PFSK-1 (cell line): ENCODE measurements at regions not wholly inside any gene's neighbourhood (a gene's known extent, or its start where the extent isn't known, plus 50 kb on each side); places are given as distances from the start of the nearest gene placed in this dataset.

Experiments used
- FOXP2 ChIP-seq: optimal IDR thresholded peaks from 2 replicates; pipeline ENCODE3; 2011; ENCODE audit warnings: borderline replicate concordance, control low read depth, inconsistent platforms; ENCODE audit not compliant: insufficient read depth; ENCODE audit errors: extremely low read length, extremely low read depth
- POLR2AphosphoS5 ChIP-seq: IDR thresholded peaks from 2 replicates; pipeline ENCODE4 v1.6.1; 2012; ENCODE audit warnings: low read depth, mild to moderate bottlenecking, control low read depth, low read length, moderate library complexity
- SIN3A ChIP-seq: IDR thresholded peaks from 2 replicates; pipeline ENCODE4 v1.6.1; 2012; ENCODE audit warnings: mild to moderate bottlenecking, low read length, moderate library complexity, borderline replicate concordance; ENCODE audit not compliant: insufficient read depth
- TAF1 ChIP-seq: IDR thresholded peaks from 2 replicates; pipeline ENCODE4 v1.6.1; 2012; ENCODE audit warnings: low read length, control low read depth, borderline replicate concordance; ENCODE audit not compliant: insufficient read depth
- TF ChIP-seq, protein P1 (sequence below), 2 experiments: IDR thresholded peaks; 2 replicates each; pipeline versions ENCODE4 v1.6.1 to v1.8.0; 2011 to 2012; ENCODE audit warnings: low read depth in 2 of 2, low read length in 2 of 2, control low read depth in 1 of 2, inconsistent platforms in 1 of 2, mild to moderate bottlenecking in 1 of 2, moderate library complexity in 1 of 2; ENCODE audit not compliant: insufficient read depth in 1 of 2

DNA sequence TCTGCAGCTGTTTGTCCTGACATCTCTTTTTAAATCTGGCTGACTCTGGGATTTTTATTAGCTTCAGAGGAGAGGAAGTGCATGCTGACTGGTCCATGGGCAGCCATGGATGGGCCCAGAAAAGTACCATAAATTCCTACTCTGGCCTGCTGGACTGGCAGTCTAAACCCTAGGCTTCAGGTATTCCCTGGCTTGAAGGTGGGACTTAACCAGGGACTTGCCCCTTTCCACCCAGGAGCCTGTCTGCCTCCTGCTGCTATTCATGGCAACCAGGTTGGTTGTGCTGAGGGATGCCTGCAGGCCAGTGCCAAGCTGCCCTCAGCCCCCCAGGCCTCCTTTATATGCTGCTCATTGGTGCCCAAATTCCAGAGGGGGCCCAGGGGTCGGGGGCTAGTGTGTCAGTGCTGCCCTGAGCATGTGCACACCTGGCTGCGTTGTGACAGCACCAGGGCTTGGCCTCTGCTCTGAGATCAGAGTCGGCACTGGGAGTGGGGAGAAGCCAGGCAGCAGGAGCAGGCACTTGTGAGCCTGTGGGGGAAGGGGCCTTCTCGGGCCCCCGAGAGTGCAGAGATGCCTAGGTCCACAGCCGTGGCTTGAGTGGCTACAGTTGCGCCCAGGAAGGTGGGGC lies 195.7 kb upstream of the TFPI start:
- TF ChIP-seq TAF1 = no peak

DNA sequence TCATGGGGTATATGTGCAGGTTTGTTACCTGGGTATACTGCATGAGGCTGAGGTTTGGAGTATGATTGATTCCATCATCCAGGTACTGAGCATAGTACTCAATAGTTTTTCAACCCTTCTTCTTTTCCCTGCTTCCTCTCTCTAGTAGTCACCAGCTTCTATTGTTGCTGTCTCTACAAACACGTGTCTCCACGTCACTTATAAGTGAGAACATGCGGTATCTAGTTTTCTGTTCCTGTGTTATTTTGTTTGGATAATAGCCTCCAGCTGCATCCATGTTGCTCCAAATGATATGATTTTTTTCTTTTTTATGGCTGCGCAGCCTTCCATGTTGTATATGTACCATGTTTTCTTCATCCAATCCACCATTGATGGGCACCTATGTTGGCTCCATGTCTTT lies 214.8 kb upstream of the TFPI start:
- TF ChIP-seq POLR2AphosphoS5 (no peak), FOXP2 (no peak), TAF1 (no peak), SIN3A (no peak)
- TF ChIP-seq, protein P1, sequence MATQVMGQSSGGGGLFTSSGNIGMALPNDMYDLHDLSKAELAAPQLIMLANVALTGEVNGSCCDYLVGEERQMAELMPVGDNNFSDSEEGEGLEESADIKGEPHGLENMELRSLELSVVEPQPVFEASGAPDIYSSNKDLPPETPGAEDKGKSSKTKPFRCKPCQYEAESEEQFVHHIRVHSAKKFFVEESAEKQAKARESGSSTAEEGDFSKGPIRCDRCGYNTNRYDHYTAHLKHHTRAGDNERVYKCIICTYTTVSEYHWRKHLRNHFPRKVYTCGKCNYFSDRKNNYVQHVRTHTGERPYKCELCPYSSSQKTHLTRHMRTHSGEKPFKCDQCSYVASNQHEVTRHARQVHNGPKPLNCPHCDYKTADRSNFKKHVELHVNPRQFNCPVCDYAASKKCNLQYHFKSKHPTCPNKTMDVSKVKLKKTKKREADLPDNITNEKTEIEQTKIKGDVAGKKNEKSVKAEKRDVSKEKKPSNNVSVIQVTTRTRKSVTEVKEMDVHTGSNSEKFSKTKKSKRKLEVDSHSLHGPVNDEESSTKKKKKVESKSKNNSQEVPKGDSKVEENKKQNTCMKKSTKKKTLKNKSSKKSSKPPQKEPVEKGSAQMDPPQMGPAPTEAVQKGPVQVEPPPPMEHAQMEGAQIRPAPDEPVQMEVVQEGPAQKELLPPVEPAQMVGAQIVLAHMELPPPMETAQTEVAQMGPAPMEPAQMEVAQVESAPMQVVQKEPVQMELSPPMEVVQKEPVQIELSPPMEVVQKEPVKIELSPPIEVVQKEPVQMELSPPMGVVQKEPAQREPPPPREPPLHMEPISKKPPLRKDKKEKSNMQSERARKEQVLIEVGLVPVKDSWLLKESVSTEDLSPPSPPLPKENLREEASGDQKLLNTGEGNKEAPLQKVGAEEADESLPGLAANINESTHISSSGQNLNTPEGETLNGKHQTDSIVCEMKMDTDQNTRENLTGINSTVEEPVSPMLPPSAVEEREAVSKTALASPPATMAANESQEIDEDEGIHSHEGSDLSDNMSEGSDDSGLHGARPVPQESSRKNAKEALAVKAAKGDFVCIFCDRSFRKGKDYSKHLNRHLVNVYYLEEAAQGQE (IDR thresholded peaks at IDR 0.05; ENCODE audit: insufficient read depth in 1 of 2, low read depth in 2 of 2, low read length in 2 of 2) = no peak

GRCh38 chr2:187769437-187769836 lies 215.2 kb upstream of the TFPI start:
- TF ChIP-seq TAF1 = no peak
- no peak for TF ChIP-seq FOXP2
- no peak for TF ChIP-seq SIN3A
- TF ChIP-seq POLR2AphosphoS5 = no peak
- TF ChIP-seq, protein P1 (IDR thresholded peaks at IDR 0.05; ENCODE audit: insufficient read depth in 1 of 2, low read depth in 2 of 2, low read length in 2 of 2) = no peak

DNA sequence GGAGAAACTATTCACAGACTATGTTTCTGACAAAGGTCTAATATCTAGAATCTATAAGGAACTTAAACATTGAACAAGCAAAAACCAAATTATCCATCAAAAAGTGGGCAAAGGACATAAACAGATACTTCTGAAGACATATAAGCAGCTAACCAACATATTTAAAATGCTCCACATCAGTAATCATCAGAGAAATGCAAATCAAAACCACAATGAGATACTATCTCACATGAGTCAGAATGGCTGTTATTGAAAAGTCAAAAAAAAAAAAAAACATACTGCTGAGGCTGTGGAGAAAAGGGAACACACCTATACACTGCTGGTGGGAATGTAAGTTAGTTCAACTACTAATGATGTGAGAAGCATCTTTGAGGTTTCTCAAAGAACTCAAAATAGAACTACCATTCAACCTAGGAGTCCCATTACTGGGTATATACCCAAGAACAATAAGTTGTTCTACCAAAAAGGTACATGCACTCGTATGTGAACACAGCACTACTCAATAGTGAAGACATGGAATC lies 220.4 kb upstream of the TFPI start:
- no peak for TF ChIP-seq POLR2AphosphoS5
- no peak for TF ChIP-seq SIN3A
- TF ChIP-seq FOXP2 = no peak
- TF ChIP-seq TAF1 = no peak
- TF ChIP-seq, protein P1 (IDR thresholded peaks at IDR 0.05; ENCODE audit: insufficient read depth in 1 of 2, low read depth in 2 of 2, low read length in 2 of 2) = no peak

- TF ChIP-seq POLR2AphosphoS5 = no peak
- no peak for TF ChIP-seq FOXP2
- TF ChIP-seq TAF1 = no peak
- TF ChIP-seq, protein P1 (IDR thresholded peaks at IDR 0.05; ENCODE audit: insufficient read depth in 1 of 2, low read depth in 2 of 2, low read length in 2 of 2) = no peak
Observed at GRCh38 chr2:187775196-187775595, 221.0 kb upstream of the TFPI start.
